Right lobe of liver (tissue), 6 donors: ENCODE measurements at regions not wholly inside any gene's neighbourhood (a gene's known extent, or its start where the extent isn't known, plus 50 kb on each side); places are given as distances from the start of the nearest gene placed in this dataset.

Experiments
- ATAC-seq, 4 donors: fragments of 200-7000 bp; cut with Tn5 transposase; one replicate each; pipeline ENCODE4 v1.9.1; 2020; ENCODE audit warnings: mild to moderate bottlenecking in 4 of 4, moderate library complexity in 4 of 4
- DNase-seq, 3 donors: peaks; one replicate each; pipeline ENCODE4 v3.0.0-alpha.2; 2020
- H3K27ac ChIP-seq, 3 donors: fragments of 200-600 bp; one replicate each; pipeline ENCODE4 v1.8.0; 2022
- H3K27me3 ChIP-seq, 2 donors: fragments of 200-600 bp; one replicate each; pipeline ENCODE4 v1.8.0; 2022
- H3K36me3 ChIP-seq, 4 donors: fragments of 200-600 bp; sonication (generic) in 1 of 4; one replicate each; pipeline versions ENCODE4 v1.5.1 to v1.8.0; 2017 to 2022; ENCODE audit warnings: control low read depth in 1 of 4
- H3K4me1 ChIP-seq, 4 donors: fragments of 200-600 bp; sonication (generic) in 1 of 4; one replicate each; pipeline versions ENCODE4 v1.5.1 to v1.8.0; 2017 to 2022; ENCODE audit warnings: control low read depth in 1 of 4
- H3K4me3 ChIP-seq, 3 donors: fragments of 200-600 bp; one replicate each; pipeline ENCODE4 v1.8.0; 2022
- H3K9me3 ChIP-seq, 4 donors: fragments of 200-600 bp; sonication (generic) in 1 of 4; one replicate each; pipeline versions ENCODE4 v1.5.1 to v1.8.0; 2017 to 2022; ENCODE audit warnings: control low read depth in 1 of 4
- CTCF ChIP-seq, 4 donors: fragments of 200-600 bp in 3 of 4; fragments of 450-650 bp in 1 of 4; IDR thresholded peaks; one replicate each; pipeline versions ENCODE4 v1.5.1 to v1.8.0; 2016 to 2022; ENCODE audit warnings: antibody characterized with exemption in 4 of 4, mild to moderate bottlenecking in 2 of 4
- POLR2A ChIP-seq: fragments of 450-650 bp; IDR thresholded peaks from one replicate; pipeline ENCODE4 v1.6.1; 2017; ENCODE audit warnings: antibody characterized with exemption, mild to moderate bottlenecking
- WGBS: methylation state at CpG from one replicate; pipeline ENCODE4 v1.1.6; 2018; ENCODE audit warnings: low coverage, low lambda C conversion rate; ENCODE audit not compliant: insufficient coverage; ENCODE audit errors: missing lambda C conversion rate; 5-methylcytosine and 5-hydroxymethylcytosine counted together
- intact Hi-C, 2 donors: fragments of 100-400 bp; cut with DNase I; formaldehyde crosslinking; loops; one replicate each; pipeline versions ENCODE4 v1.11.2 to v1.14.1; 2022
- donor health status: DM: no; HTN: yes; CAD: no.
- donor health status: DM: no; HTN: no; CAD: no.
- donor health status: DM: no; HTN: no; CAD: no.
- donor health status: DM: no; HTN: yes; CAD: no.
- donor health status: DM: no; HTN: yes; CAD: no.

- no peak for DNase-seq
- Histone ChIP-seq H3K4me3 (no peak overlapping the region), H3K9me3 (no peaks in the 10 kb centered on the region), H3K27ac (no peak overlapping the region), H3K4me1 (no peaks in the 10 kb centered on the region), H3K27me3 (no peaks in the 10 kb centered on the region), H3K36me3 (no peaks in the 10 kb centered on the region)
- TF ChIP-seq POLR2A (no peak), CTCF (IDR thresholded peaks at IDR 0.05) (no peak)
- intact Hi-C loops = no loop called here
- ATAC-seq = no peak
- WGBS = 73% methylated on average over 2 of the region's 9 CpGs
Measured at GRCh38 chr15:69786136-69786701, 311.5 kb downstream of the TLE3 start.

- no CpG with 5 or more reads among the region's 4 CpGs for WGBS
- no peak for DNase-seq
- no peak for ATAC-seq
Measured at GRCh38 chr15:69787791-69788190, 309.9 kb downstream of the TLE3 start.

GRCh38 chr15:69789648-69790393, 307.9 kb downstream of the TLE3 start:
- TF ChIP-seq CTCF (IDR thresholded peaks at IDR 0.05) (no peak), POLR2A (no peak)
- Histone ChIP-seq H3K27ac (no peak overlapping the region), H3K4me1 (no peaks in the 10 kb centered on the region), H3K27me3 (no peaks in the 10 kb centered on the region), H3K9me3 (no peaks in the 10 kb centered on the region), H3K4me3 (no peak overlapping the region), H3K36me3 (no peaks in the 10 kb centered on the region)
- 76% methylated on average over 4 of the region's 9 CpGs for WGBS
- no peak for ATAC-seq
- no peak for DNase-seq
- intact Hi-C loops = loop anchor here in 1 of 2 donors (10.0 kb wide), 1 partner anchor 55 kb away; no protein-coding TSS in a partner anchor

More at GRCh38 chr15:69787791-69788190, 309.9 kb downstream of the TLE3 start:
- no peak overlapping the region for H3K4me3 ChIP-seq
- no peaks in the 10 kb centered on the region for H3K4me1 ChIP-seq
- no peaks in the 10 kb centered on the region for H3K27me3 ChIP-seq
- no peaks in the 10 kb centered on the region for H3K36me3 ChIP-seq
- no peaks in the 10 kb centered on the region for H3K9me3 ChIP-seq
- intact Hi-C loops = no loop called here
- no peak overlapping the region for H3K27ac ChIP-seq
- no peak for TF ChIP-seq CTCF (IDR thresholded peaks at IDR 0.05)
- TF ChIP-seq POLR2A = no peak

GRCh38 chr15:69790632-69791031, 307.1 kb downstream of the TLE3 start:
- H3K27me3 ChIP-seq = no peaks in the 10 kb centered on the region
- no peaks in the 10 kb centered on the region for H3K9me3 ChIP-seq
- WGBS = 81% methylated on average over 8 of the region's 12 CpGs
- intact Hi-C loops = loop anchor here in 1 of 2 donors (10.0 kb wide), 1 partner anchor 56 kb away; no protein-coding TSS in a partner anchor
- ATAC-seq (no peak), DNase-seq (no peak)
- TF ChIP-seq POLR2A (no peak), CTCF (IDR thresholded peaks at IDR 0.05) (no peak)
- no peak overlapping the region for H3K4me3 ChIP-seq
- H3K36me3 ChIP-seq = no peaks in the 10 kb centered on the region
- no peak overlapping the region for H3K27ac ChIP-seq
- H3K4me1 ChIP-seq = no peaks in the 10 kb centered on the region
